Keratinocyte (primary cell): ENCODE measurements at regions not wholly inside any gene's neighbourhood (a gene's known extent, or its start where the extent isn't known, plus 50 kb on each side); places are given as distances from the start of the nearest gene placed in this dataset.

Experiments used
- DNase-seq: peaks from one replicate; pipeline ENCODE4 v3.0.0-alpha.2; 2011; ENCODE audit warnings: low read depth, missing footprints, low spot score
- FAIRE-seq: peaks from 2 replicates; lab custom pipeline; 2011; peaks lifted over from hg19 to GRCh38; lab: Jason Lieb, UNC
- H2AFZ ChIP-seq: 2 replicates; pipeline ENCODE4 v1.6.0; 2012; ENCODE audit warnings: low read length, control low read depth, inconsistent platforms; ENCODE audit not compliant: control insufficient read depth
- H3K27ac ChIP-seq: 2 replicates; pipeline ENCODE4 v1.5.1; 2011; ENCODE audit warnings: low read length; ENCODE audit not compliant: control insufficient read depth, insufficient read depth
- H3K27me3 ChIP-seq: 3 replicates; pipeline ENCODE4 v1.6.0; 2011; ENCODE audit warnings: low read length; ENCODE audit not compliant: control insufficient read depth, insufficient read depth; ENCODE audit errors: extremely low read depth
- H3K36me3 ChIP-seq, 2 experiments: 2 replicates in 1 of 2; 3 replicates in 1 of 2; pipeline ENCODE4 v1.5.1; 2011; ENCODE audit warnings: low read length in 2 of 2, mild to moderate bottlenecking in 1 of 2; ENCODE audit not compliant: control insufficient read depth in 2 of 2, insufficient read depth in 2 of 2; ENCODE audit errors: extremely low read depth in 1 of 2
- H3K4me1 ChIP-seq: 3 replicates; pipeline ENCODE4 v1.5.1; 2011; ENCODE audit warnings: low read length; ENCODE audit not compliant: control insufficient read depth, insufficient read depth; ENCODE audit errors: extremely low read depth
- H3K4me2 ChIP-seq: 3 replicates; pipeline ENCODE4 v1.6.0; 2011; ENCODE audit warnings: low read depth, low read length; ENCODE audit not compliant: control insufficient read depth, insufficient read depth; ENCODE audit errors: extremely low read depth
- H3K4me3 ChIP-seq, 3 experiments: fragments of 200-600 bp in 1 of 3; sonication (generic) in 1 of 3; 2 replicates in 2 of 3; 3 replicates in 1 of 3; pipeline ENCODE4 v1.5.1; 2011 to 2016; ENCODE audit warnings: low read length in 3 of 3, mild to moderate bottlenecking in 3 of 3, control low read depth in 2 of 3, inconsistent platforms in 1 of 3, low read depth in 1 of 3, mixed read lengths in 1 of 3, mixed run types in 1 of 3, moderate library complexity in 1 of 3; ENCODE audit not compliant: control insufficient read depth in 2 of 3, insufficient read depth in 2 of 3; ENCODE audit errors: extremely low read depth in 1 of 3
- H3K79me2 ChIP-seq: 2 replicates; pipeline ENCODE4 v1.6.0; 2012; ENCODE audit warnings: low read length; ENCODE audit not compliant: control insufficient read depth, insufficient read depth
- H3K9ac ChIP-seq: 3 replicates; pipeline ENCODE4 v1.6.0; 2011; ENCODE audit warnings: low read length; ENCODE audit not compliant: control insufficient read depth, insufficient read depth; ENCODE audit errors: extremely low read depth
- H3K9me1 ChIP-seq: 3 replicates; pipeline ENCODE4 v1.6.0; 2011; ENCODE audit warnings: low read length; ENCODE audit not compliant: control insufficient read depth, insufficient read depth; ENCODE audit errors: extremely low read depth
- H3K9me3 ChIP-seq: 2 replicates; pipeline ENCODE4 v1.5.1; 2012; ENCODE audit warnings: low read depth, low read length; ENCODE audit not compliant: control insufficient read depth
- H4K20me1 ChIP-seq: 3 replicates; pipeline ENCODE4 v1.6.0; 2011; ENCODE audit warnings: low read length; ENCODE audit not compliant: control insufficient read depth, insufficient read depth; ENCODE audit errors: extremely low read depth
- EZH2 ChIP-seq: IDR thresholded peaks from one replicate; pipeline ENCODE4 v1.6.1; 2012; ENCODE audit warnings: inconsistent platforms, mild to moderate bottlenecking, low read length, moderate library complexity
- dilution Hi-C: fragments of 300-500 bp; cut with MboI; formaldehyde crosslinking; loops from one replicate; pipeline ENCODE4 v1.7.0; 2020; ENCODE audit warnings: low sequenced_read_pairs; ENCODE audit not compliant: extremely low pct_ligation_motif_present
- TF ChIP-seq, protein P1 (sequence below), 3 experiments: IDR thresholded peaks in 1 of 3; conservative IDR thresholded peaks in 1 of 3; optimal IDR thresholded peaks in 1 of 3; 2 replicates in 2 of 3; 3 replicates in 1 of 3; pipeline versions ENCODE3 to v1.5.1; 2011; ENCODE audit warnings: low read length in 3 of 3, mild to moderate bottlenecking in 3 of 3, moderate library complexity in 2 of 3, control low read depth in 1 of 3, inconsistent platforms in 1 of 3; ENCODE audit not compliant: insufficient read depth in 2 of 3; ENCODE audit errors: extremely low read depth in 1 of 3

DNA sequence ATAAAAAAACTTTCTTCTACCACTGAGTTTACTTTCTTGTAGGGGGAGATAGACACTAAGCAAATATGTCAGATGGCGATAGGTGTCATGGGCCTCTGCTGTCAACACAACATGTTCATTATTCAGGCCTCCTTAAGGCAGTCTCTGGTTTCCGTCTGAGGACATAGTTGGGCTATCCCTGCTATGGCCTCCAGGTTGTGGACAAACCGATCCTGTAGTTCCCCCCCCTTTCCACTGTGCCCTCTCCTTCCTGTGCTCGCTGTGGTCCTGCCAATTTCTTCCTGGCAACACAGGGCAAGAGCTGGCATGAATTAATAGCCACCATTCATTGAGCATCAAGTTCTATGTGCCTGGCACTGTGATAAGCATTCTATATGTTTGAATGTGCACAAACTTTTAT is 81.0 kb upstream of the HS3ST2 start:
- H3K9me3 ChIP-seq: no peaks in the 10 kb centered on the region
- H4K20me1 ChIP-seq: no peaks in the 10 kb centered on the region
- no peaks in the 10 kb centered on the region for H3K36me3 ChIP-seq
- dilution Hi-C loops: no loop called here
- no peak overlapping the region for H3K9ac ChIP-seq
- no peak overlapping the region for H3K4me3 ChIP-seq
- no peak overlapping the region for H3K27ac ChIP-seq
- FAIRE-seq (no peak), DNase-seq (no peak)
- H3K79me2 ChIP-seq: no peaks in the 10 kb centered on the region
- peaks cover 5% of the 10 kb centered on the region for H3K27me3 ChIP-seq
- no peak for TF ChIP-seq EZH2
- TF ChIP-seq, protein P1, sequence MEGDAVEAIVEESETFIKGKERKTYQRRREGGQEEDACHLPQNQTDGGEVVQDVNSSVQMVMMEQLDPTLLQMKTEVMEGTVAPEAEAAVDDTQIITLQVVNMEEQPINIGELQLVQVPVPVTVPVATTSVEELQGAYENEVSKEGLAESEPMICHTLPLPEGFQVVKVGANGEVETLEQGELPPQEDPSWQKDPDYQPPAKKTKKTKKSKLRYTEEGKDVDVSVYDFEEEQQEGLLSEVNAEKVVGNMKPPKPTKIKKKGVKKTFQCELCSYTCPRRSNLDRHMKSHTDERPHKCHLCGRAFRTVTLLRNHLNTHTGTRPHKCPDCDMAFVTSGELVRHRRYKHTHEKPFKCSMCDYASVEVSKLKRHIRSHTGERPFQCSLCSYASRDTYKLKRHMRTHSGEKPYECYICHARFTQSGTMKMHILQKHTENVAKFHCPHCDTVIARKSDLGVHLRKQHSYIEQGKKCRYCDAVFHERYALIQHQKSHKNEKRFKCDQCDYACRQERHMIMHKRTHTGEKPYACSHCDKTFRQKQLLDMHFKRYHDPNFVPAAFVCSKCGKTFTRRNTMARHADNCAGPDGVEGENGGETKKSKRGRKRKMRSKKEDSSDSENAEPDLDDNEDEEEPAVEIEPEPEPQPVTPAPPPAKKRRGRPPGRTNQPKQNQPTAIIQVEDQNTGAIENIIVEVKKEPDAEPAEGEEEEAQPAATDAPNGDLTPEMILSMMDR (optimal IDR thresholded peaks at IDR 0.05 in 1 of 3, IDR thresholded peaks at IDR 0.05 in 1 of 3, conservative IDR thresholded peaks at IDR 0.05 in 1 of 3; ENCODE audit: extremely low read depth in 1 of 3, insufficient read depth in 2 of 3, low read length in 3 of 3): no peak
- no peak overlapping the region for H3K4me2 ChIP-seq
- no peaks in the 10 kb centered on the region for H3K4me1 ChIP-seq
- H3K9me1 ChIP-seq: no peaks in the 10 kb centered on the region
- H2AFZ ChIP-seq: no peak overlapping the region

DNA sequence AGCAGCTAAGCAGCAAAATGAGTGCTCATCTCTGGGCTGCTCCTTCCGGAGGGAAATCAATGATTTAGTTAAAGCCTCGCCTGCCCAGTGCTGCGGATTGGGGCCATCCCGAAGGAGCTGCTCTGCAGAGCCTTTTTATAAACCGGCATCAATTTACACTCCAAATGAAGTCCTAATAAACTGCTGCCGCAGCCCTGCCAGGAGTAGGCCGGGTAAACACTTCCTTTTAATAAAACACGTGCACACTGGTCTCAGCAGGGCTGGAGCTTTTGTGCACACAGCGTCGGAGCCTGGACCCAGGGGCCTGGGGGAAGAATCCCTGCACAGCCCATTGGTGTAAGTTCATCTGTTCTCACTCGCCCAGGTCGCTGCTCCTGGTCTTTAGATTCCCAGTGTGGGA is 79.6 kb upstream of the HS3ST2 start:
- Histone ChIP-seq H3K27me3 (peaks cover 5% of the 10 kb centered on the region), H4K20me1 (no peaks in the 10 kb centered on the region), H3K27ac (no peak overlapping the region), H3K9ac (no peak overlapping the region), H3K79me2 (no peaks in the 10 kb centered on the region), H3K36me3 (no peaks in the 10 kb centered on the region), H3K4me3 (no peak overlapping the region), H3K4me1 (no peaks in the 10 kb centered on the region), H3K4me2 (no peak overlapping the region), H3K9me3 (no peaks in the 10 kb centered on the region), H2AFZ (no peak overlapping the region), H3K9me1 (no peaks in the 10 kb centered on the region)
- no peak for FAIRE-seq
- dilution Hi-C loops: no loop called here
- no peak for DNase-seq
- no peak for TF ChIP-seq EZH2
- TF ChIP-seq, protein P1 (optimal IDR thresholded peaks at IDR 0.05 in 1 of 3, IDR thresholded peaks at IDR 0.05 in 1 of 3, conservative IDR thresholded peaks at IDR 0.05 in 1 of 3; ENCODE audit: extremely low read depth in 1 of 3, insufficient read depth in 2 of 3, low read length in 3 of 3): no peak
